GM12875 (cell line): ENCODE measurements at regions not wholly inside any gene's neighbourhood (a gene's known extent, or its start where the extent isn't known, plus 50 kb on each side); places are given as distances from the start of the nearest gene placed in this dataset.

Experiments used
- H3K4me3 ChIP-seq: one replicate; pipeline ENCODE4 v1.5.1; 2011; ENCODE audit warnings: low read depth, low read length, control low read depth
- CTCF ChIP-seq: IDR thresholded peaks from 2 replicates; pipeline ENCODE4 v1.5.1; 2011; ENCODE audit warnings: low read depth, mild to moderate bottlenecking, control low read depth, inconsistent platforms, low read length, moderate library complexity, borderline replicate concordance; ENCODE audit not compliant: insufficient read depth

DNA sequence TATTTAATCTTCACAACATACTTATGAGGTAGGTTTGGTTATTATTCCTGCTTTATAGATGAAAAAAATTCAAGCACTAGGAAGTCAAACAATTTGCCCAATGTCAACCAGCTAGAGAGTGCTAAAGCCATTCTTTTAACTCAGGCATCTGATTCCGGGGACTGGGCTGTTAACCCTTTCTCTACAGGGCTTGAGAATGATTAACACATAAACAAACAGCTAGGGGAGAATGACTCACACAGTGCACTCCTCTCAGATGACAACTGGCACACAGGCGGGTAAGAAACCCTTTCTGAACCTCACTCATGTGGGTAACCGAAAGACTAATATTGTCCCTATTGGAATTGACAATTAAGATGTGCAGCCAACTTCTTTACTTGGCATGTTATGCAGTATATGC is 86.3 kb upstream of the FSHR start:
- H3K4me3 ChIP-seq = no peak overlapping the region
- no peak for TF ChIP-seq CTCF

GRCh38 chr2:49238604-49238960 is 84.3 kb upstream of the FSHR start:
- no peak for TF ChIP-seq CTCF
- no peak overlapping the region for H3K4me3 ChIP-seq

GRCh38 chr2:49237867-49238603 is 83.7 kb upstream of the FSHR start:
- no peak for TF ChIP-seq CTCF

DNA sequence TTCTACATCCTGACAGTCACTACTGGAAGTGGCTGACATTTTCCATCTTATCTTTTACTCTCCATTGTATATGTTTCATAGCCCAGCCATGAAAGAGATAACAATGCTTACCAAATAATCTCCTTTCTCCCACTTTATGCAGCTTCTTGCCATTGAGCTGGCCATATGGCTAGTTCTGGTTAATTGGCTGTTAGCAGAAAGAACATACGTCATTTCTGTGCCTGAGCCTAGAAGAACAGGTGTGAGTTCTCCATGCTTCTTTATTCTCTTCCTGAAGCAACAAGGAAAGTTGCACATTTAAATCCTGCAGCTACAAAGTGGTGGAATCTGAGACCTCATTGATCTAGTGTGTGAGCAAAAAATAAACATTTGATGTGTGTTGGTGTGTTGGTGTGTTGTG is 82.0 kb upstream of the FSHR start:
- TF ChIP-seq CTCF = no peak
- no peak overlapping the region for H3K4me3 ChIP-seq

More at GRCh38 chr2:49237867-49238603, 83.7 kb upstream of the FSHR start:
- no peak overlapping the region for H3K4me3 ChIP-seq

- TF ChIP-seq CTCF = no peak
- H3K4me3 ChIP-seq = no peak overlapping the region
Measured at GRCh38 chr2:49226360-49226759, 72.0 kb upstream of the FSHR start.

- no peak for TF ChIP-seq CTCF
- no peak overlapping the region for H3K4me3 ChIP-seq
Measured at GRCh38 chr2:49225126-49225525, 70.8 kb upstream of the FSHR start.

GRCh38 chr2:49224426-49225010 is 70.2 kb upstream of the FSHR start:
- TF ChIP-seq CTCF = no peak
- no peak overlapping the region for H3K4me3 ChIP-seq
